Astrocyte (in vitro differentiated cells and primary cell): ENCODE measurements at regions not wholly inside any gene's neighbourhood (a gene's known extent, or its start where the extent isn't known, plus 50 kb on each side); places are given as distances from the start of the nearest gene placed in this dataset.

ENCODE experiments used
- DNase-seq: peaks from one replicate; pipeline ENCODE4 v3.0.0-alpha.2; 2010; ENCODE audit warnings: low read depth
- FAIRE-seq: peaks from 2 replicates; lab custom pipeline; 2011; peaks lifted over from hg19 to GRCh38; lab: Jason Lieb, UNC
- H2AFZ ChIP-seq: 2 replicates; pipeline ENCODE4 v1.6.0; 2012; ENCODE audit warnings: low read depth, low read length, inconsistent platforms
- H3K27ac ChIP-seq: 2 replicates; pipeline ENCODE4 v1.5.1; 2011; ENCODE audit warnings: low read depth, low read length, inconsistent platforms
- H3K27me3 ChIP-seq: 2 replicates; pipeline ENCODE4 v1.6.0; 2011; ENCODE audit warnings: low read length, inconsistent platforms; ENCODE audit not compliant: insufficient read depth
- H3K36me3 ChIP-seq: 2 replicates; pipeline ENCODE4 v1.5.1; 2011; ENCODE audit warnings: low read length, inconsistent platforms; ENCODE audit not compliant: insufficient read depth
- H3K4me1 ChIP-seq: 2 replicates; pipeline ENCODE4 v1.5.1; 2011; ENCODE audit warnings: low read length, inconsistent platforms; ENCODE audit not compliant: insufficient read depth
- H3K4me2 ChIP-seq: 2 replicates; pipeline ENCODE4 v1.6.0; 2012; ENCODE audit warnings: low read length, inconsistent platforms
- H3K4me3 ChIP-seq: 2 replicates; pipeline ENCODE4 v1.5.1; 2011; ENCODE audit warnings: low read depth, mild to moderate bottlenecking, low read length, inconsistent platforms; ENCODE audit not compliant: insufficient read depth
- H3K79me2 ChIP-seq: 2 replicates; pipeline ENCODE4 v1.6.0; 2012; ENCODE audit warnings: mild to moderate bottlenecking, low read length, inconsistent platforms; ENCODE audit not compliant: insufficient read depth
- H3K9ac ChIP-seq: 2 replicates; pipeline ENCODE4 v1.6.0; 2012; ENCODE audit warnings: mild to moderate bottlenecking, low read length, inconsistent platforms
- H3K9me3 ChIP-seq: 2 replicates; pipeline ENCODE4 v1.5.1; 2012; ENCODE audit warnings: low read depth, mild to moderate bottlenecking, low read length, inconsistent platforms; ENCODE audit not compliant: insufficient read depth
- H4K20me1 ChIP-seq: 2 replicates; pipeline ENCODE4 v1.6.0; 2012; ENCODE audit warnings: low read length, inconsistent platforms; ENCODE audit not compliant: insufficient read depth
- H3K27ac Mint-ChIP-seq: one replicate; pipeline ENCODE4 v1.8.0; 2021; ENCODE audit warnings: mild to moderate bottlenecking, mixed read lengths; ENCODE audit not compliant: unreplicated experiment
- H3K27me3 Mint-ChIP-seq: one replicate; pipeline ENCODE4 v1.8.0; 2021; ENCODE audit warnings: low read depth, mixed read lengths; ENCODE audit not compliant: unreplicated experiment
- H3K36me3 Mint-ChIP-seq: one replicate; pipeline ENCODE4 v1.8.0; 2021; ENCODE audit warnings: low read depth, mixed read lengths; ENCODE audit not compliant: unreplicated experiment
- H3K4me1 Mint-ChIP-seq: one replicate; pipeline ENCODE4 v1.8.0; 2021; ENCODE audit warnings: low read depth, mixed read lengths; ENCODE audit not compliant: unreplicated experiment
- H3K4me3 Mint-ChIP-seq: one replicate; pipeline ENCODE4 v1.8.0; 2021; ENCODE audit warnings: mild to moderate bottlenecking, moderate library complexity, mixed read lengths; ENCODE audit not compliant: unreplicated experiment
- H3K9me3 Mint-ChIP-seq: one replicate; pipeline ENCODE4 v1.8.0; 2021; ENCODE audit warnings: mild to moderate bottlenecking, mixed read lengths; ENCODE audit not compliant: unreplicated experiment
- CTCF ChIP-seq: IDR thresholded peaks from 2 replicates; pipeline ENCODE4 v1.5.1; 2011; ENCODE audit warnings: low read depth, mild to moderate bottlenecking, inconsistent platforms, low read length, moderate library complexity; ENCODE audit not compliant: insufficient read depth
- EZH2 ChIP-seq: IDR thresholded peaks from 2 replicates; pipeline ENCODE4 v1.6.1; 2012; ENCODE audit warnings: mild to moderate bottlenecking, low read length, inconsistent platforms; ENCODE audit not compliant: insufficient read depth

DNA sequence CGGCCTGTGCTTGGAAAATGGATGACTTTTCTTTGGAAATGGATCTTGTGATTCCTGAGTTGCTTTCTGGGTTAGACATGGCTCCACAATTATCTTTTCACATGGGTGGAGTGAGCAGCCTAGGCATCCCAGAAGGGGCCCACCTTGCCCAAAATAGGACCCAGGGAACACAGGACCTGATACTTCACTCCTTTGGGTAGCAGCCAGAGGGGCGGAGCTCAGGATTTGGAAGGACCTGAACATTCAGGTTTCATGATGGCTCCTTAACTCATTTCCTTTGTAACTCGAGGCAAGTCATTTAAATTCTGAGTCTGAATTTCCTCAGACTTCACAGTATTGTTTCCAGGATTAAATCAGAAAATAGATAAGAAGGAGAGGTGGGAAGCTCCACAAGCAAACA, 178.3 kb upstream of the ZMIZ1 start:
- no peak for FAIRE-seq
- H3K27me3 ChIP-seq = peaks cover 15% of the 10 kb centered on the region

GRCh38 chr10:78891741-78892140, 177.0 kb upstream of the ZMIZ1 start:
- Histone ChIP-seq H3K79me2 (no peaks in the 10 kb centered on the region), H3K4me3 (no peak overlapping the region), H3K36me3 (no peaks in the 10 kb centered on the region), H3K9me3 (no peaks in the 10 kb centered on the region), H4K20me1 (no peaks in the 10 kb centered on the region), H3K27ac (no peak overlapping the region), H3K4me2 (no peak overlapping the region), H3K4me1 (no peaks in the 10 kb centered on the region), H3K9ac (no peak overlapping the region), H2AFZ (no peak overlapping the region), H3K27me3 (peaks cover 15% of the 10 kb centered on the region)
- DNase-seq (no peak), FAIRE-seq (no peak)
- Mint-ChIP-seq H3K9me3 (peaks cover 2% of the 10 kb centered on the region), H3K27ac (no peak overlapping the region), H3K4me1 (no peaks in the 10 kb centered on the region), H3K36me3 (no peaks in the 10 kb centered on the region), H3K27me3 (peaks cover 41% of the 10 kb centered on the region), H3K4me3 (no peak overlapping the region)
- no peak for TF ChIP-seq EZH2
- no peak for TF ChIP-seq CTCF

More for the DNA sequence above, 178.3 kb upstream of the ZMIZ1 start:
- H3K79me2 ChIP-seq = no peaks in the 10 kb centered on the region
- H3K4me1 ChIP-seq = no peaks in the 10 kb centered on the region
- peaks cover 36% of the 10 kb centered on the region for H3K27me3 Mint-ChIP-seq
- H2AFZ ChIP-seq = no peak overlapping the region
- no peak overlapping the region for H3K9ac ChIP-seq
- H3K36me3 ChIP-seq = no peaks in the 10 kb centered on the region
- H3K27ac ChIP-seq = no peak overlapping the region
- H3K27ac Mint-ChIP-seq = no peak overlapping the region
- H3K4me2 ChIP-seq = no peak overlapping the region
- H3K4me1 Mint-ChIP-seq = no peaks in the 10 kb centered on the region
- no peaks in the 10 kb centered on the region for H4K20me1 ChIP-seq
- DNase-seq = no peak
- no peak overlapping the region for H3K4me3 ChIP-seq
- no peak overlapping the region for H3K4me3 Mint-ChIP-seq
- peaks cover 7% of the 10 kb centered on the region for H3K9me3 Mint-ChIP-seq
- peaks cover 3% of the 10 kb centered on the region for H3K9me3 ChIP-seq
- H3K36me3 Mint-ChIP-seq = no peaks in the 10 kb centered on the region
- TF ChIP-seq EZH2 = no peak
- TF ChIP-seq CTCF = no peak

- Histone ChIP-seq H3K4me2 (no peak overlapping the region), H2AFZ (no peak overlapping the region), H4K20me1 (no peaks in the 10 kb centered on the region), H3K36me3 (no peaks in the 10 kb centered on the region), H3K4me1 (no peaks in the 10 kb centered on the region), H3K9ac (no peak overlapping the region), H3K27ac (no peak overlapping the region), H3K79me2 (no peaks in the 10 kb centered on the region), H3K9me3 (no peaks in the 10 kb centered on the region), H3K4me3 (no peak overlapping the region), H3K27me3 (peaks cover 15% of the 10 kb centered on the region)
- Mint-ChIP-seq H3K4me1 (no peaks in the 10 kb centered on the region), H3K27me3 (peaks cover 47% of the 10 kb centered on the region), H3K4me3 (no peak overlapping the region), H3K36me3 (no peaks in the 10 kb centered on the region), H3K9me3 (peaks cover 2% of the 10 kb centered on the region), H3K27ac (no peak overlapping the region)
- TF ChIP-seq CTCF (no peak), EZH2 (no peak)
- FAIRE-seq = no peak
- no peak for DNase-seq
These were observed 176.2 kb upstream of the ZMIZ1 start for GRCh38 chr10:78892338-78893176.
